Left ventricle myocardium inferior (tissue), 1 donor: ENCODE measurements at regions not wholly inside any gene's neighbourhood (a gene's known extent, or its start where the extent isn't known, plus 50 kb on each side); places are given as distances from the start of the nearest gene placed in this dataset.
"Not testable (repeated sequence)": the region's sequence is repeated elsewhere in the genome, so short reads cannot be mapped to it uniquely, and the experiment has no call there.

Source experiments
- DNase-seq: peaks from one replicate; pipeline ENCODE4 v3.0.0-alpha.2; 2020
- H3K27ac ChIP-seq: fragments of 200-600 bp; replicated peaks from 2 replicates; pipeline ENCODE4 v1.8.0; 2021
- H3K27me3 ChIP-seq: fragments of 200-600 bp; 2 replicates; pipeline ENCODE4 v1.8.0; 2021; ENCODE audit warnings: low read depth
- H3K36me3 ChIP-seq: fragments of 200-600 bp; 2 replicates; pipeline ENCODE4 v1.8.0; 2021
- H3K4me1 ChIP-seq: fragments of 200-600 bp; 2 replicates; pipeline ENCODE4 v1.8.0; 2021
- H3K4me3 ChIP-seq: fragments of 200-600 bp; 2 replicates; pipeline ENCODE4 v1.8.0; 2021; ENCODE audit warnings: mild to moderate bottlenecking, moderate library complexity
- H3K9me3 ChIP-seq: fragments of 200-600 bp; replicated peaks from 2 replicates; pipeline ENCODE4 v1.8.0; 2021
- CTCF ChIP-seq: fragments of 200-600 bp; IDR thresholded peaks from 2 replicates; pipeline ENCODE4 v1.8.0; 2021; ENCODE audit warnings: antibody characterized with exemption, mild to moderate bottlenecking, borderline replicate concordance
- intact Hi-C: fragments of 100-400 bp; cut with micrococcal nuclease; formaldehyde crosslinking; loops from one replicate; pipeline ENCODE4 v1.11.0; 2022
- donor health status: DM: no; HTN: yes; CAD: no; lungs with severe emphysema.

DNA sequence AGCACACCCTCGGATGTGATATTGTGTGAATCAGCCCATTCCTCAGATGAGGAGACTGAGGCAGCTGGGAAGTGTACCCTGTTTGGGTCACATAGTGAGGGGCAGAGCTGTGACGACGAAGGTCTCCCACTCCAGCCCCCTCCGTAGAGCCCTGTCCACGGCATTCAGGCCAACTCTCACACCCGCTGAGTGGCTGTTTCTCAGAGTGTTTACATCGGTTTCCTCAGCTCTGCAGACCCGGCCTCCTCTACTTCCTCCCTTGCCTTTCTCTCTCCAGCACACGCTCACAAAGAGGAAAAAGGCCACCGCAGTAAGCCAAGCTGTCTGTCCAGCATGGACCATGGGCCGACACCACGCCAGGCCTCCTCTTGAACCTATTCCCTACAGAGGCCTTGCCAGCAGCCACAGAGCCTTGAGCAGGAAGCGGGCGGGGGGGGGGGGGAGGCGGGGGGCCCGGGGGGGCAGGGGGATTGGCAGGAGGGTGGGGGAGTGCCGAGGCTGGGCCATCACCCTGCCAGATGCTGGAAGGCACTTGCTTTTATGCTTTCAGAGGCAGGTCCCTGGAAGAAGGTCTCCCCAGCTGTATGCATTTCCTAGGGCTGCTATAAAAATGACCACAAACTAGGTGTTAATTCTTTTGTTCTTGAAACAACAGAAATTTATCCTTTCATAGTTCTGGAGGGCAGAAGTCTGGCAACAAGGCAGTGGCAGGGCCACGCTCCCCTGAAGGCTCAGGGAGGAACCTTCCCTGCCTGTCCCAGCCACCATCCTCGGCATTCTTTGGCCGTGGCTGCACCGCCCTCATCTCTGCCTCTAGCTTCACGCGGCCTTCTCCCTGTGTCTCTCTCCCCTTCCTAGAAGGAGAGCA lies 178.4 kb downstream of the PSMG1 start:
- intact Hi-C loops, result loop anchor here (10.0 kb wide), 1 partner anchor 200 kb away; the partner anchor contains the start of gene ETS2

GRCh38 chr21:39003982-39004633 lies 179.1 kb downstream of the PSMG1 start:
- Histone ChIP-seq H3K27me3 (no peaks in the 10 kb centered on the region), H3K9me3 (peaks cover 7% of the 10 kb centered on the region), H3K4me1 (peaks cover 86% of the 10 kb centered on the region), H3K4me3 (no peak overlapping the region), H3K36me3 (no peaks in the 10 kb centered on the region), H3K27ac (peak overlapping the region; percentile 90)
- no peak for DNase-seq
- intact Hi-C loops, result loop anchor here (10.0 kb wide), 1 partner anchor 199 kb away; the partner anchor contains the start of gene ETS2
- no peak for TF ChIP-seq CTCF

More for the DNA sequence above, 178.4 kb downstream of the PSMG1 start:
- no peak for TF ChIP-seq CTCF
- DNase-seq, result peak; percentile 64
- Histone ChIP-seq H3K27ac (peak overlapping the region; percentile 90), H3K9me3 (peaks cover 7% of the 10 kb centered on the region), H3K27me3 (no peaks in the 10 kb centered on the region), H3K4me1 (peaks cover 85% of the 10 kb centered on the region), H3K4me3 (no peak overlapping the region), H3K36me3 (no peaks in the 10 kb centered on the region)

DNA sequence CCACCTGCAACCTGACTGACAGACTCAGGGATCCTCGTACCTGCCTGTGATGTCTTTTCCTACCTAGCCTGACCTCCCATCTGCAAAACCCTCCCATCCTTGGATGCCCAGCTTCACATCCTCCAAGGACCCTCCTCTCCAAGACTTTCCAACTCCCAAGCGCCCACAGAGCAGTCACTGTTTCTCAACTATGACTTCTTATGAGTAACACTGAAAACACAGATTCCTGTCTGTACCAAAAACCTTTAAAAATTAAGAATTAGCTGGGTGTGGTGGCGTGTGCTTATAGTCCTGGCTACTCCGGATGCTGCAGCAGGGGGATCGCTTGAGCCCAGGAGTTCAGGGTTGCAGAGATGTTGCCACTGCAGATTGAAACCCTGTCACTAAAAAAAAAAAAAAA lies 181.9 kb downstream of the PSMG1 start:
- Histone ChIP-seq H3K9me3 (peaks cover 4% of the 10 kb centered on the region), H3K4me3 (no peak overlapping the region), H3K27ac (peak overlapping the region; percentile 69), H3K4me1 (peaks cover 83% of the 10 kb centered on the region), H3K36me3 (no peaks in the 10 kb centered on the region), H3K27me3 (no peaks in the 10 kb centered on the region)
- no peak for DNase-seq
- TF ChIP-seq CTCF, result no peak
- intact Hi-C loops, result loop anchor here (10.0 kb wide), 1 partner anchor 197 kb away; the partner anchor contains the start of gene ETS2

GRCh38 chr21:39000496-39000895 lies 182.8 kb downstream of the PSMG1 start:
- Histone ChIP-seq H3K27me3 (no peaks in the 10 kb centered on the region), H3K4me3 (no peak overlapping the region), H3K4me1 (peaks cover 83% of the 10 kb centered on the region), H3K9me3 (no peaks in the 10 kb centered on the region), H3K36me3 (no peaks in the 10 kb centered on the region), H3K27ac (peak overlapping the region; percentile 69)
- intact Hi-C loops, result loop anchor here (10.0 kb wide), 1 partner anchor 196 kb away; the partner anchor contains the start of gene ETS2
- DNase-seq, result no peak
- no peak for TF ChIP-seq CTCF

DNA sequence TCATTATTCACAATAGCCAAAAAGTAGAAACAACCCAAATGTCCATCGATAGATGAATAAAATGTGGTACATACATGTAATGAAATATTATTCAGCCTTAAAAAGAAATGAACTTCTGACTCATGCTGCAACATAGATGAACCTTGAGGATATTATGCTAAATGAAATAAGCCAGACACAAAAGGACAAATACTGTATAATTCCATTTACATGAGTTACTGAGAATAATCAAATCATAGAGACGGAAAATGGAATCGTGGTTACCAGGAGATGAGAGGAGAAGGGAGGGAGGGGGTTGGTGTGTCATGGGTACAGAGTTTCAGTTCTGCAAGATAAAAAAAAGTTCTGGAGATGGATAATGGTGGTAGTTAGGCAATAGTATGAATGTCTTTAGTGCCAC lies 184.1 kb downstream of the PSMG1 start:
- intact Hi-C loops, result no loop called here
- Histone ChIP-seq H3K4me3 (no peak overlapping the region), H3K27ac (peak overlapping the region; percentile 69), H3K9me3 (no peaks in the 10 kb centered on the region), H3K4me1 (peaks cover 83% of the 10 kb centered on the region), H3K36me3 (no peaks in the 10 kb centered on the region), H3K27me3 (no peaks in the 10 kb centered on the region)
- DNase-seq, result no peak
- no peak for TF ChIP-seq CTCF

DNA sequence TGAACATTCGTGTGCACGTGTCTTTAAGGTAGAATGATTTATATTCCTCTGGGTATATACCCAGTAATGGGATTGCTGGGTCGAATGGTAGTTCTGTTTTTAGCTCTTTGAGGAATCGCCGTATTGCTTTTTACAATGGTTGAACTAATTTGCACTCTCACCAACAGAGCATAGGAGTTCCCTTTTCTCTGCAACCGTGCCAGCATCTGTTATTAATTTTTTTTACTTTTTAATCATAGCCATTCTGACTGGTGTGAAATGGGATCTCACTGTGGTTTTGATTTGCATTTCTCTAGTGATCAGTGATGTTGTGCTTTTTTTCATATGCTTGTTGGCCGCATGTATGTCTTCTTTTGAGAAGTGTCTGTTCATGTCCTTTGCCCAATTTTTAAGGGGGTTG lies 185.0 kb downstream of the PSMG1 start:
- DNase-seq, H3K27me3 ChIP-seq, H3K36me3 ChIP-seq, intact Hi-C loops, H3K9me3 ChIP-seq, H3K4me3 ChIP-seq: not testable (repeated sequence)
- Histone ChIP-seq H3K4me1 (peaks cover 83% of the 10 kb centered on the region), H3K27ac (peak overlapping the region; percentile 88)

- DNase-seq, H3K27me3 ChIP-seq, H3K9me3 ChIP-seq, H3K36me3 ChIP-seq, H3K4me3 ChIP-seq, intact Hi-C loops: not testable (repeated sequence)
- H3K27ac ChIP-seq, result peak overlapping the region; percentile 88
- H3K4me1 ChIP-seq, result peaks cover 83% of the 10 kb centered on the region
These were observed 185.4 kb downstream of the PSMG1 start for GRCh38 chr21:38997843-38998175.
